ENCODE measurements at regions not wholly inside any gene's neighbourhood (a gene's known extent, or its start where the extent isn't known, plus 50 kb on each side); places are given as distances from the start of the nearest gene placed in this dataset.

DNA sequence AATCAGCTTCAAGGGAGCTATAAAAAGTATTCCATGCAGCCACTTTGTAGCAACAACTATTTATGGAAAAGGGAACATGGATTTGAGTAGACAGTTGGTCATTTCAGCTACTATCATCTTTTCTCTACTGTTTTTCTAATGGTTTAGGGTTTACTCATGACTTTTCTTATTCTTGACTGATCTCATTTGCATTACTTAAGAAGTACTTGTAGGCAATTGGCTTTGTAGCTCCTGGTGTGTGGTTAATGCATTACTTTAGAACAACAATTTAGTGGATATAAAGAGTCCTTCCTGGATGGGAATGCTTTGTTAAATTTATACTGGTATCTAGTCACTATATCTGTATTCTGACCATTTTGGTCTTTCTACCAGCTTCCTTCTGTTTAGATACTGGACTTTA lies 59.8 kb upstream of the NTRK2 start:
- TF ChIP-seq, protein P1, sequence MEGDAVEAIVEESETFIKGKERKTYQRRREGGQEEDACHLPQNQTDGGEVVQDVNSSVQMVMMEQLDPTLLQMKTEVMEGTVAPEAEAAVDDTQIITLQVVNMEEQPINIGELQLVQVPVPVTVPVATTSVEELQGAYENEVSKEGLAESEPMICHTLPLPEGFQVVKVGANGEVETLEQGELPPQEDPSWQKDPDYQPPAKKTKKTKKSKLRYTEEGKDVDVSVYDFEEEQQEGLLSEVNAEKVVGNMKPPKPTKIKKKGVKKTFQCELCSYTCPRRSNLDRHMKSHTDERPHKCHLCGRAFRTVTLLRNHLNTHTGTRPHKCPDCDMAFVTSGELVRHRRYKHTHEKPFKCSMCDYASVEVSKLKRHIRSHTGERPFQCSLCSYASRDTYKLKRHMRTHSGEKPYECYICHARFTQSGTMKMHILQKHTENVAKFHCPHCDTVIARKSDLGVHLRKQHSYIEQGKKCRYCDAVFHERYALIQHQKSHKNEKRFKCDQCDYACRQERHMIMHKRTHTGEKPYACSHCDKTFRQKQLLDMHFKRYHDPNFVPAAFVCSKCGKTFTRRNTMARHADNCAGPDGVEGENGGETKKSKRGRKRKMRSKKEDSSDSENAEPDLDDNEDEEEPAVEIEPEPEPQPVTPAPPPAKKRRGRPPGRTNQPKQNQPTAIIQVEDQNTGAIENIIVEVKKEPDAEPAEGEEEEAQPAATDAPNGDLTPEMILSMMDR (IDR thresholded peaks at IDR 0.05; ENCODE audit: low read depth, low read length), result no peak
- no peak for DNase-seq (ENCODE audit: extremely low read depth, low read depth)

GRCh38 chr9:84613431-84613830 lies 56.1 kb upstream of the NTRK2 start:
- no peak for DNase-seq (ENCODE audit: extremely low read depth, low read depth)
- TF ChIP-seq, protein P1 (IDR thresholded peaks at IDR 0.05; ENCODE audit: low read depth, low read length), result no peak

DNA sequence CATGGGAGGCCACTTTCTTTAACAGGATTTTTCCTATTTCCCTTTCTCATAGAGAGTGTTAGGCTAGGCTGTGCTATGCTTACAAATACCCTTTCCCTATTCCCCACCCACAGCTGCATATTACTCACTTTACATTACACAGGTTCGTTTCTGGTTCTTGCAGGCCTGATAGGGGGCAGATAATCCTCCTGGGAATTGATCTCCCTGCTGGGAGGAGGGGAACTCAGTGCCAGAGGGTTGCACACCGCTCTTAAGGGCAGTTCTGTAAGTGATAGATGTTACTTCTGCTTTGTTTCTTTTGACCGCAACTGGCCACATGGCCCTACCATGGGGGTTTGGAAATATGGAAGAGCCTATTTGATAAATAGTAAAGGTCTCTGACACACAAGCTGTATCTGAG lies 54.0 kb upstream of the NTRK2 start:
- TF ChIP-seq, protein P1 (IDR thresholded peaks at IDR 0.05; ENCODE audit: low read depth, low read length), result no peak
- no peak for DNase-seq (ENCODE audit: extremely low read depth, low read depth)

- no peak for DNase-seq (ENCODE audit: extremely low read depth, low read depth)
- TF ChIP-seq, protein P1 (IDR thresholded peaks at IDR 0.05; ENCODE audit: low read depth, low read length), result no peak
Measured at GRCh38 chr9:84617411-84618029, 52.0 kb upstream of the NTRK2 start.
